ENCODE measurements at regions not wholly inside any gene's neighbourhood (a gene's known extent, or its start where the extent isn't known, plus 50 kb on each side); places are given as distances from the start of the nearest gene placed in this dataset.
A peak's percentile ranks its signal among the peaks of the same experiment; 100 is the strongest.

DNA sequence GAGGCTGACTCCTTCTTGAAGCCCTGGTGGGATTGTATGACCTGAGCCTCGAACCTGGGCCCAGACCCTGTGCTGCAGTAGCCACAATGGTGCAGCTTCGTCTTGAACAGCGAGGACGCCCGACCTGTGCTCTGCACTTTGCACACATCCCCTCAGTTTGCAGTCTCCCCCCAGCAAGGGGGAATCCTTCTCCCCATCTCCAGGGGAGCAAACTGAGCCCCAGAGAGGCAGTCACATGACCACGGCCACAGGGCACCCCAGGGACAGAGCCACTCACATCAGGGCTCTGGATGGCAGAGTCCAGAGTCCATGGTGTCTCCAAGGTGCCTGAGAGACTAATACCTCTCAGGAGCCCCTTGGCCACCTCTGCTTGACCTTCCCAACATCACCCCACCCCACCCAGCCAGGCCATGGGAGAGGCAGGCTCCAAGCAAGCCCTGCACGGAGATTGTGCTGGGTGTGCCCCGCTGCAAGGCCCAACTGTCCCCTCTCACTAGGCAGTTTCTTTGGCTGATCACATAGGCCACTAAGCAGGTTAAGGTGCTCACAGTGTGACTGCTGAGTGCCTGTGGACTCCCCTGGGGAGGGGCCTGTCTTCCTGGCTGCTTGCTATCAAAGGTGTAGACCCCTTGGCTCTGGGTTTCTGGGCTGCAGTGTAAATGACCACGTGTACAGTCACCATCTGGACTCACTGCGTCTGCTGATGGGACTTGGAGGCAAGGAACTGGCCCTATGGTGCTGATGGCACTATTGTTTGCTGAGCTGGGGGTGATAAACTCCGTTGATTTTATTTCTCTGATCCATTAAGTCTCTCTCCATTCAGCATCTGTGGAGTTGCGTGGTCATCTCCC, 398.1 kb downstream of the MATN1 start:
- Histone ChIP-seq H3K36me3 (no peaks in the 10 kb centered on the region), H3K27ac (no peak overlapping the region), H3K4me3 (ENCODE audit: low read depth, low read length) (no peak overlapping the region), H3K9me3 (ENCODE audit: severe bottlenecking) (no peaks in the 10 kb centered on the region), H3K27me3 (ENCODE audit: insufficient read depth, low read depth, severe bottlenecking) (no peaks in the 10 kb centered on the region)
- TF ChIP-seq, protein P1, sequence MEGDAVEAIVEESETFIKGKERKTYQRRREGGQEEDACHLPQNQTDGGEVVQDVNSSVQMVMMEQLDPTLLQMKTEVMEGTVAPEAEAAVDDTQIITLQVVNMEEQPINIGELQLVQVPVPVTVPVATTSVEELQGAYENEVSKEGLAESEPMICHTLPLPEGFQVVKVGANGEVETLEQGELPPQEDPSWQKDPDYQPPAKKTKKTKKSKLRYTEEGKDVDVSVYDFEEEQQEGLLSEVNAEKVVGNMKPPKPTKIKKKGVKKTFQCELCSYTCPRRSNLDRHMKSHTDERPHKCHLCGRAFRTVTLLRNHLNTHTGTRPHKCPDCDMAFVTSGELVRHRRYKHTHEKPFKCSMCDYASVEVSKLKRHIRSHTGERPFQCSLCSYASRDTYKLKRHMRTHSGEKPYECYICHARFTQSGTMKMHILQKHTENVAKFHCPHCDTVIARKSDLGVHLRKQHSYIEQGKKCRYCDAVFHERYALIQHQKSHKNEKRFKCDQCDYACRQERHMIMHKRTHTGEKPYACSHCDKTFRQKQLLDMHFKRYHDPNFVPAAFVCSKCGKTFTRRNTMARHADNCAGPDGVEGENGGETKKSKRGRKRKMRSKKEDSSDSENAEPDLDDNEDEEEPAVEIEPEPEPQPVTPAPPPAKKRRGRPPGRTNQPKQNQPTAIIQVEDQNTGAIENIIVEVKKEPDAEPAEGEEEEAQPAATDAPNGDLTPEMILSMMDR (IDR thresholded peaks at IDR 0.05; ENCODE audit: low read depth, low read length) = no peak
- no peak for DNase-seq

DNA sequence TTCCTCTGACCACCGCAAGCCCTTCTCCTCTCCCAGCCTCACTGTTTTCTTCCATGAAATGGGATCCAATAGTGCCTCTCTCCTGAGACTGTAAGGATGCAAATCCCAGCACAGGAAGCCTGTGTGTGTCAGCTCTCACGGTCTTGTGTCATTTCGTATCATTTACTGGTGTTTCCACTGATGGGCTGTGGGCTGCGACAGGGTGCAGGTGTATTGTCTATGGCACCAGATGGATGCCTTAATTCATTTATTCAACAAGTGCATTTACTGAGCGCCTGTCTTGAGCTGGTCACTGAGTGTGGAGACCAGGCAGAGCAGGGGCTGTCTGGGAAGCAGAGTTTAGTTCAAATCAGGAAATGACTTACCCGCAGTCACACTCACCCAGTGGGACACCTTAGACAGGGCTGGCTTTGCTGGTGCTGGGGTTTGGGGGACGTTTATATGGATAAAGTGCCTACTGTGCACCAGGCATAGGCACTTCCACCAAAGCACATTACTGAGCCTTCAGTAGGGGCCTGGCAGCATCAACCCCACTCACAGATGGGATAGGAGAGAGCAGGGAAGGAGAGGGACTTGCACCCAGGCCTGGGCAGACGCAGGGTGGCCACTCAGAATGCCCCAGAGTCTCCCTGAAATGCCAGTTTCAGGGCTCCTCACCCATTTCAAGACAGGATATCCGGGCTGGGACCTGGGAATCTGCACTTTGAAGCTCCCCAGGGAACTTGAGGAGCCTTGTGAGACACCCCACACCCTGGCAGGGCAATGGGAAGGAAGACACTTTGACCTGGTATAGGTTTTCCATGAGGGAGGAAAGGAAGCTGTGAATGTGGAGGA, 398.9 kb downstream of the MATN1 start:
- Histone ChIP-seq H3K27ac (no peak overlapping the region), H3K36me3 (no peaks in the 10 kb centered on the region), H3K9me3 (ENCODE audit: severe bottlenecking) (no peaks in the 10 kb centered on the region), H3K4me3 (ENCODE audit: low read depth, low read length) (no peak overlapping the region), H3K27me3 (ENCODE audit: insufficient read depth, low read depth, severe bottlenecking) (no peaks in the 10 kb centered on the region)
- no peak for DNase-seq
- TF ChIP-seq, protein P1 (IDR thresholded peaks at IDR 0.05; ENCODE audit: low read depth, low read length) = no peak

DNA sequence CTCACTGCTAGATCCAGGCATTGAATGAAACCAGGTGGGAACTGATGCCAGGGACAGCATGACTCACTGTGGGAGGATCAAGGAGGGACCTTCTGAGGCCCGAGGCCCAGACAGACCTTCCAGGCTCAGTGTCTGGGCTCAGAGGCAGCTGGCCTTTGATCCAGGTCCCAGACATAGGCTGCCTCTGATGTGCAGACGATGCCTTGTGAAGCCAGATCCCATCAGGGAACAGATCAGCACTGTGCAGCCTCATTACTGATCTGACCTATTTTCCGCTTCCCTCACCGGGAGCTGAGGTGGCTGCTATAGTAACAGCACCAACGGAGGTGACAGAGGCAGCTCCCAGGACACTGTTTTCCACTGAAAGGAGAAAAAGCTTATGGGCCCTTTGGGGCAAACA, 399.5 kb downstream of the MATN1 start:
- no peaks in the 10 kb centered on the region for H3K9me3 ChIP-seq (ENCODE audit: severe bottlenecking)
- no peak for DNase-seq
- H3K36me3 ChIP-seq = no peaks in the 10 kb centered on the region
- H3K27ac ChIP-seq = no peak overlapping the region
- H3K4me3 ChIP-seq (ENCODE audit: low read depth, low read length) = no peak overlapping the region
- TF ChIP-seq, protein P1 (IDR thresholded peaks at IDR 0.05; ENCODE audit: low read depth, low read length) = no peak
- H3K27me3 ChIP-seq (ENCODE audit: insufficient read depth, low read depth, severe bottlenecking) = no peaks in the 10 kb centered on the region

DNA sequence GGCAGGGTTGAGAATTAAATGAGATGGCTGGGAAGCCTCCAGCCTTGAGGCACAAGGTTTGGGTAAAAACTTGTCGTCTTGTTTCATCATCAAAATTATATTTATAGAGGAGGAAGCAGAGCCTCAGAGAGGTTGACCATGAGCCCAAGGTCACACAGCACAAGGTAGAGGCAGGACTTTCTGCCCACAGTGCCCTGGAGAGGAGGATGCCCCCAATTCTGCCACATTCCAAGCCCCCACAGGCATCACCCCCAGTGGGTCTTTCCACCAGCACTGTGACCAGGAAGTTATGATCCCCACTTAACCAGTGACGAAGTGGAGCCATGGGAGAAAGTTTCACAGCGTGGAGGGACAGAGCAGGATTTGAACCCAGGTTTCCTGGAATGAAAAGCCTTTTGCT, 400.0 kb downstream of the MATN1 start:
- no peak for DNase-seq
- TF ChIP-seq, protein P1 (IDR thresholded peaks at IDR 0.05; ENCODE audit: low read depth, low read length) = no peak
- Histone ChIP-seq H3K9me3 (ENCODE audit: severe bottlenecking) (no peaks in the 10 kb centered on the region), H3K4me3 (ENCODE audit: low read depth, low read length) (no peak overlapping the region), H3K27ac (no peak overlapping the region), H3K36me3 (no peaks in the 10 kb centered on the region), H3K27me3 (ENCODE audit: insufficient read depth, low read depth, severe bottlenecking) (no peaks in the 10 kb centered on the region)

DNA sequence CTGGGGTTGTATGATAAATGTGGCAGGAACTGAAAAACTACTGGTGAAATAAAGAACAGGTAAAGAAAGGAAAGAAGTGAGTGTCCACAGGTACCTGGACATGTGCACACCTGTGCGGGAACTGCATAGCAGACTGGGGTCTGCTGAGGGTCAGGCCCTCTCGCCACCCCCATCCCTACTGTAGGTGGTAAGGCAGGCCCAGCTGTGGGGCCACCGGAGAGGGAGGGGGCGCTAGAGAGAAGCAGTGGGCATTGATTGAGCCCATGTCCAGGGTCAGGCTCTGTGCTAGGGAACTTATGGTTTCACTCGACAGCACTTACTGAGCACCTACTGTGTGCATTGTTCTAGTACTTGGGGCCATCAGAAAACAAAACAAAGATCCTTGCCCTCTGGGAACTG, 400.5 kb downstream of the MATN1 start:
- Histone ChIP-seq H3K27ac (no peak overlapping the region), H3K36me3 (no peaks in the 10 kb centered on the region), H3K4me3 (ENCODE audit: low read depth, low read length) (no peak overlapping the region), H3K9me3 (ENCODE audit: severe bottlenecking) (no peaks in the 10 kb centered on the region), H3K27me3 (ENCODE audit: insufficient read depth, low read depth, severe bottlenecking) (no peaks in the 10 kb centered on the region)
- TF ChIP-seq, protein P1 (IDR thresholded peaks at IDR 0.05; ENCODE audit: low read depth, low read length) = peak; percentile 37
- no peak for DNase-seq
